Aorta (tissue), 5 donors: ENCODE measurements at regions not wholly inside any gene's neighbourhood (a gene's known extent, or its start where the extent isn't known, plus 50 kb on each side); places are given as distances from the start of the nearest gene placed in this dataset.

Experiments used
- ATAC-seq: fragments of 200-7000 bp; cut with Tn5 transposase; one replicate; pipeline ENCODE4 v1.9.1; 2022; ENCODE audit warnings: moderate library complexity; ENCODE audit not compliant: low FRiP score
- DNase-seq, 2 donors: peaks; one replicate each; pipeline ENCODE4 v3.0.0-alpha.2; 2020
- H3K27ac ChIP-seq, 2 donors: one replicate each; pipeline ENCODE4 v1.5.1; 2013; ENCODE audit warnings: low read length in 2 of 2, mild to moderate bottlenecking in 2 of 2, moderate library complexity in 2 of 2, control low read depth in 1 of 2, inconsistent platforms in 1 of 2, low read depth in 1 of 2
- H3K27me3 ChIP-seq, 2 donors: one replicate each; pipeline ENCODE4 v1.6.1; 2013; ENCODE audit warnings: control low read depth in 1 of 2, low read length in 1 of 2, mild to moderate bottlenecking in 1 of 2, moderate library complexity in 1 of 2; ENCODE audit not compliant: insufficient read depth in 2 of 2, control insufficient read depth in 1 of 2
- H3K36me3 ChIP-seq, 2 donors: one replicate each; pipeline ENCODE4 v1.6.1; 2013; ENCODE audit warnings: control low read depth in 1 of 2, low read length in 1 of 2, mild to moderate bottlenecking in 1 of 2; ENCODE audit not compliant: insufficient read depth in 2 of 2, control insufficient read depth in 1 of 2
- H3K4me1 ChIP-seq, 2 donors: one replicate each; pipeline ENCODE4 v1.6.1; 2013; ENCODE audit warnings: low read length in 2 of 2, control low read depth in 1 of 2, mild to moderate bottlenecking in 1 of 2, moderate library complexity in 1 of 2; ENCODE audit not compliant: insufficient read depth in 2 of 2, control insufficient read depth in 1 of 2
- H3K4me3 ChIP-seq, 2 donors: one replicate each; pipeline ENCODE4 v1.5.1; 2013; ENCODE audit warnings: low read length in 2 of 2, control low read depth in 1 of 2, mild to moderate bottlenecking in 1 of 2
- H3K9me3 ChIP-seq: one replicate; pipeline ENCODE4 v1.6.1; 2013; ENCODE audit warnings: mild to moderate bottlenecking, low read length; ENCODE audit not compliant: control insufficient read depth
- WGBS, 2 donors: extraction: QIAGEN DNeasy Blood & Tissue Kit; methylation state at CpG; one replicate each; pipeline ENCODE4 v1.1.7; 2013; 5-methylcytosine and 5-hydroxymethylcytosine counted together
- intact Hi-C, 2 donors: fragments of 100-400 bp; cut with DNase I; formaldehyde crosslinking; loops; one replicate each; pipeline versions ENCODE4 v1.14.2 to v1.15.0; 2022
- donor health status: healthy with polysubstance abuse.
- donor health status: Bipolar disorder and iron deficiency.
- donor health status: DM: no; HTN: no; CAD: no.
- donor health status: DM: no; HTN: no; CAD: no.
- donor health status: DM: yes; HTN: yes; CAD: no.

GRCh38 chr7:137151690-137152052, 191.9 kb downstream of the PTN start:
- Histone ChIP-seq H3K36me3 (no peaks in the 10 kb centered on the region), H3K9me3 (peaks cover 3% of the 10 kb centered on the region), H3K27me3 (no peaks in the 10 kb centered on the region), H3K4me3 (no peak overlapping the region), H3K4me1 (no peaks in the 10 kb centered on the region), H3K27ac (no peak overlapping the region)
- WGBS, 2 donors: 88 to 91% methylated on average over 2 of the region's 2 CpGs
- no peak for ATAC-seq
- intact Hi-C loops: no loop called here
- no peak for DNase-seq

- intact Hi-C loops: no loop called here
- DNase-seq (no peak), ATAC-seq (no peak)
- peaks cover under 1% of the 10 kb centered on the region for H3K9me3 ChIP-seq
- H3K4me3 ChIP-seq: no peak overlapping the region
- H3K4me1 ChIP-seq: no peaks in the 10 kb centered on the region
- no peaks in the 10 kb centered on the region for H3K27me3 ChIP-seq
- whole genome bisulfite sequencing, 2 donors: 25 to 28% methylated on average over 5 of the region's 5 CpGs
- H3K27ac ChIP-seq: no peak overlapping the region
- no peaks in the 10 kb centered on the region for H3K36me3 ChIP-seq
Observed at GRCh38 chr7:137151041-137151689, 192.4 kb downstream of the PTN start.

- intact Hi-C loops: no loop called here
- H3K4me1 ChIP-seq: no peaks in the 10 kb centered on the region
- no peak overlapping the region for H3K4me3 ChIP-seq
- DNase-seq: no peak
- H3K9me3 ChIP-seq: no peaks in the 10 kb centered on the region
- H3K27me3 ChIP-seq: no peaks in the 10 kb centered on the region
- no peak overlapping the region for H3K27ac ChIP-seq
- no peaks in the 10 kb centered on the region for H3K36me3 ChIP-seq
- no peak for ATAC-seq
- WGBS, 2 donors: 51 to 69% methylated on average over 3 of the region's 3 CpGs
Observed at GRCh38 chr7:137147338-137147720, 196.2 kb downstream of the PTN start.

- ATAC-seq (no peak), DNase-seq (no peak)
- Histone ChIP-seq H3K36me3 (no peaks in the 10 kb centered on the region), H3K9me3 (no peaks in the 10 kb centered on the region), H3K4me3 (no peak overlapping the region), H3K27me3 (no peaks in the 10 kb centered on the region), H3K27ac (no peak overlapping the region), H3K4me1 (no peaks in the 10 kb centered on the region)
- intact Hi-C loops: no loop called here
- WGBS, 2 donors: 74 to 79% methylated on average over 8 of the region's 8 CpGs
Observed at GRCh38 chr7:137146552-137147337, 196.8 kb downstream of the PTN start.

GRCh38 chr7:137146012-137146455, 197.5 kb downstream of the PTN start:
- intact Hi-C loops: no loop called here
- no peak for DNase-seq
- no peaks in the 10 kb centered on the region for H3K9me3 ChIP-seq
- no peaks in the 10 kb centered on the region for H3K36me3 ChIP-seq
- H3K4me1 ChIP-seq: no peaks in the 10 kb centered on the region
- no peak for ATAC-seq
- H3K4me3 ChIP-seq: no peak overlapping the region
- H3K27ac ChIP-seq: no peak overlapping the region
- WGBS, 2 donors: 48 to 61% methylated on average over 1 of the region's 1 CpG
- no peaks in the 10 kb centered on the region for H3K27me3 ChIP-seq

- no peaks in the 10 kb centered on the region for H3K36me3 ChIP-seq
- no peaks in the 10 kb centered on the region for H3K27me3 ChIP-seq
- no peak for DNase-seq
- H3K4me1 ChIP-seq: no peaks in the 10 kb centered on the region
- H3K9me3 ChIP-seq: no peaks in the 10 kb centered on the region
- no peak for ATAC-seq
- H3K4me3 ChIP-seq: no peak overlapping the region
- intact Hi-C loops: no loop called here
- no peak overlapping the region for H3K27ac ChIP-seq
Observed at GRCh38 chr7:137142376-137142775, 201.2 kb downstream of the PTN start.

GRCh38 chr7:137135654-137136350, 207.7 kb downstream of the PTN start:
- H3K4me1 ChIP-seq: no peaks in the 10 kb centered on the region
- no peak overlapping the region for H3K27ac ChIP-seq
- no peaks in the 10 kb centered on the region for H3K36me3 ChIP-seq
- 61 to 64% methylated on average over 3 of the region's 3 CpGs for WGBS, 2 donors
- no peaks in the 10 kb centered on the region for H3K27me3 ChIP-seq
- H3K4me3 ChIP-seq: no peak overlapping the region
- intact Hi-C loops: no loop called here
- DNase-seq (no peak), ATAC-seq (no peak)
- H3K9me3 ChIP-seq: no peaks in the 10 kb centered on the region

GRCh38 chr7:137130751-137131158, 212.8 kb downstream of the PTN start:
- Histone ChIP-seq H3K27me3 (no peaks in the 10 kb centered on the region), H3K4me3 (no peak overlapping the region), H3K9me3 (no peaks in the 10 kb centered on the region), H3K4me1 (no peaks in the 10 kb centered on the region), H3K27ac (no peak overlapping the region), H3K36me3 (no peaks in the 10 kb centered on the region)
- no peak for ATAC-seq
- no peak for DNase-seq
- 72 to 82% methylated on average over 3 of the region's 3 CpGs for WGBS, 2 donors
- intact Hi-C loops: no loop called here

- Histone ChIP-seq H3K9me3 (no peaks in the 10 kb centered on the region), H3K4me3 (no peak overlapping the region), H3K4me1 (no peaks in the 10 kb centered on the region), H3K27ac (no peak overlapping the region), H3K27me3 (no peaks in the 10 kb centered on the region), H3K36me3 (no peaks in the 10 kb centered on the region)
- no peak for ATAC-seq
- intact Hi-C loops: no loop called here
- WGBS, 2 donors: 57 to 76% methylated on average over 4 of the region's 4 CpGs
- DNase-seq: no peak
Observed at GRCh38 chr7:137129025-137129424, 214.5 kb downstream of the PTN start.
